HCT116 (cell line): ENCODE measurements at regions not wholly inside any gene's neighbourhood (a gene's known extent, or its start where the extent isn't known, plus 50 kb on each side); places are given as distances from the start of the nearest gene placed in this dataset.

Source experiments
- ATAC-seq: fragments of 200-7000 bp; cut with Tn5 transposase; 2 replicates; pipeline ENCODE4 v1.9.1; 2020; ENCODE audit warnings: mild to moderate bottlenecking, moderate library complexity
- BruUV-seq: library from RNA; stranded (reverse); fragments of 400-500 nt; replicated peaks from 2 replicates; lab custom pipeline; 2021; lab: Mats Ljungman, UMichigan
- CTCF ChIA-PET: fragments of 300-600 bp; sonication (Branson Sonifier 250); formaldehyde crosslinking; loops from one replicate; lab custom pipeline; 2021; ENCODE audit warnings: antibody characterized with exemption; lab: Charles Lee
- POLR2A ChIA-PET: fragments of 300-600, 350-600 bp; sonication (Branson Sonifier 250); formaldehyde crosslinking; loops from one replicate; lab custom pipeline; 2021; ENCODE audit warnings: antibody characterized with exemption; lab: Charles Lee
- RAD21 ChIA-PET, 2 experiments: fragments of 300-600 bp; sonication (Branson Sonifier 250); formaldehyde crosslinking; loops; one replicate each; lab custom pipeline; 2023; ENCODE audit warnings: low total read pairs in 2 of 2; ENCODE audit not compliant: uncharacterized antibody in 2 of 2, unreplicated experiment in 2 of 2, low non-redundant PET in 1 of 2; lab: Charles Lee
- DNase-seq: peaks from one replicate; pipeline ENCODE4 v3.0.0-alpha.2; 2010; ENCODE audit warnings: low read depth, low spot score
- H2AFZ ChIP-seq: fragments of 200-600 bp; shearing (Covaris generic), sonication (generic); 2 replicates; pipeline ENCODE4 v1.6.1; 2017; ENCODE audit warnings: low read depth, mixed run types, mixed read lengths, antibody characterized with exemption, low read length; ENCODE audit not compliant: poor library complexity, severe bottlenecking
- H3K27ac ChIP-seq: 2 replicates; pipeline ENCODE4 v1.5.1; 2012; ENCODE audit warnings: low read depth, low read length
- H3K27me3 ChIP-seq: fragments of 200-600 bp; sonication (generic); 2 replicates; pipeline ENCODE4 v1.6.1; 2016; ENCODE audit warnings: mixed run types, low read length, mixed read lengths; ENCODE audit not compliant: insufficient read depth
- H3K36me3 ChIP-seq, 2 experiments: fragments of 200-500 bp in 1 of 2; fragments of 200-600 bp in 1 of 2; sonication (Bioruptor generic) in 1 of 2; sonication (generic) in 1 of 2; 2 replicates each; pipeline versions ENCODE4 v1.5.1 to v1.6.1; 2014 to 2016; ENCODE audit warnings: low read length in 2 of 2, inconsistent platforms in 1 of 2, mixed read lengths in 1 of 2, mixed run types in 1 of 2; ENCODE audit not compliant: insufficient read depth in 2 of 2, control insufficient read depth in 1 of 2
- H3K4me1 ChIP-seq, 2 experiments: fragments of 200-600 bp in 1 of 2; sonication (generic) in 1 of 2; 2 replicates each; pipeline versions ENCODE4 v1.5.1 to v1.6.1; 2012 to 2017; ENCODE audit warnings: low read length in 2 of 2, inconsistent platforms in 1 of 2, mild to moderate bottlenecking in 1 of 2, mixed read lengths in 1 of 2, mixed run types in 1 of 2, moderate library complexity in 1 of 2; ENCODE audit not compliant: insufficient read depth in 2 of 2, control insufficient read depth in 1 of 2
- H3K4me2 ChIP-seq: fragments of 200-600 bp; sonication (generic); 2 replicates; pipeline ENCODE4 v1.6.1; 2017; ENCODE audit warnings: mixed run types, low read length, mixed read lengths
- H3K4me3 ChIP-seq, 2 experiments: fragments of 200-600 bp in 1 of 2; sonication (generic) in 1 of 2; replicated peaks in 1 of 2; 2 replicates each; pipeline ENCODE4 v1.5.1; 2011 to 2016; ENCODE audit warnings: low read length in 2 of 2, control low read depth in 1 of 2, low read depth in 1 of 2, mild to moderate bottlenecking in 1 of 2, mixed read lengths in 1 of 2, mixed run types in 1 of 2
- H3K79me2 ChIP-seq: fragments of 200-600 bp; sonication (generic); 2 replicates; pipeline ENCODE4 v1.6.1; 2017; ENCODE audit warnings: mild to moderate bottlenecking, mixed run types, low read length, moderate library complexity, mixed read lengths; ENCODE audit not compliant: insufficient read depth
- H3K9ac ChIP-seq: fragments of 200-600 bp; sonication (generic); 2 replicates; pipeline ENCODE4 v1.6.1; 2016; ENCODE audit warnings: low read length, mixed read lengths
- H3K9me2 ChIP-seq: fragments of 200-600 bp; sonication (generic), shearing (Covaris generic); 2 replicates; pipeline ENCODE4 v1.6.1; 2017; ENCODE audit warnings: mixed run types, mild to moderate bottlenecking, moderate library complexity; ENCODE audit not compliant: insufficient read depth
- H3K9me3 ChIP-seq, 2 experiments: fragments of 200-500 bp in 1 of 2; fragments of 200-600 bp in 1 of 2; sonication (Bioruptor generic) in 1 of 2; sonication (generic) in 1 of 2; 2 replicates each; pipeline ENCODE4 v1.6.1; 2014 to 2017; ENCODE audit warnings: low read length in 2 of 2, mixed read lengths in 2 of 2, inconsistent platforms in 1 of 2, low read depth in 1 of 2, mild to moderate bottlenecking in 1 of 2, mixed run types in 1 of 2, moderate library complexity in 1 of 2; ENCODE audit not compliant: control insufficient read depth in 1 of 2, insufficient read depth in 1 of 2
- H4K20me1 ChIP-seq: fragments of 200-600 bp; sonication (generic), shearing (Covaris generic); 2 replicates; pipeline ENCODE4 v1.6.1; 2017; ENCODE audit warnings: mixed run types, mild to moderate bottlenecking, moderate library complexity; ENCODE audit not compliant: insufficient read depth
- EGR1 ChIP-seq: IDR thresholded peaks from 2 replicates; pipeline ENCODE4 v1.6.1; 2012; ENCODE audit warnings: low read depth
- ELF1 ChIP-seq: IDR thresholded peaks from 2 replicates; pipeline ENCODE4 v1.6.1; 2012; ENCODE audit warnings: low read depth, borderline replicate concordance
- EZH2 ChIP-seq: fragments of 200-600 bp; sonication (generic); IDR thresholded peaks from 2 replicates; pipeline ENCODE4 v1.6.1; 2017; ENCODE audit warnings: antibody characterized with exemption, mixed run types
- EZH2phosphoT487 ChIP-seq: fragments of 200-600 bp; IDR thresholded peaks from 2 replicates; pipeline ENCODE4 v1.6.1; 2018; ENCODE audit warnings: antibody characterized with exemption, borderline replicate concordance
- JUND ChIP-seq: IDR thresholded peaks from 2 replicates; pipeline ENCODE4 v1.6.1; 2012
- POLR2A ChIP-seq: IDR thresholded peaks from 2 replicates; pipeline ENCODE4 v1.7.0; 2011; ENCODE audit warnings: borderline replicate concordance; ENCODE audit not compliant: insufficient read depth, insufficient read length; ENCODE audit errors: extremely low read depth
- POLR2AphosphoS5 ChIP-seq: IDR thresholded peaks from 2 replicates; pipeline ENCODE4 v1.6.1; 2011; ENCODE audit warnings: mild to moderate bottlenecking, low read depth, low read length, moderate library complexity
- RAD21 ChIP-seq: IDR thresholded peaks from 2 replicates; pipeline ENCODE4 v1.6.1; 2012; ENCODE audit warnings: low read depth, mild to moderate bottlenecking
- SIN3A ChIP-seq: IDR thresholded peaks from 2 replicates; pipeline ENCODE4 v1.6.1; 2012; ENCODE audit warnings: low read depth
- SP1 ChIP-seq: IDR thresholded peaks from 2 replicates; pipeline ENCODE4 v1.6.1; 2012; ENCODE audit warnings: low read depth
- SRF ChIP-seq: IDR thresholded peaks from 2 replicates; pipeline ENCODE4 v1.6.1; 2012; ENCODE audit warnings: low read depth
- TCF7L2 ChIP-seq: IDR thresholded peaks from 2 replicates; pipeline ENCODE4 v1.7.0; 2011; ENCODE audit warnings: borderline replicate concordance, inconsistent platforms; ENCODE audit not compliant: insufficient read depth, insufficient read length; ENCODE audit errors: extremely low read depth
- YY1 ChIP-seq: IDR thresholded peaks from 2 replicates; pipeline ENCODE4 v1.6.1; 2011; ENCODE audit warnings: low read length, low read depth, moderate library complexity, mild to moderate bottlenecking; ENCODE audit not compliant: insufficient replicate concordance; ENCODE audit errors: extremely low read depth
- ZNF274 ChIP-seq: fragments of 200-500 bp; sonication (Bioruptor generic); IDR thresholded peaks from 2 replicates; pipeline ENCODE4 v1.6.1; 2014; ENCODE audit warnings: mild to moderate bottlenecking, low read depth, low read length, inconsistent platforms
- intact Hi-C: fragments of 100-400 bp; cut with micrococcal nuclease; formaldehyde crosslinking; loops from 2 replicates; pipeline ENCODE4 v1.10.0; 2022
- TF ChIP-seq, protein P1 (sequence below): IDR thresholded peaks from 2 replicates; pipeline ENCODE4 v1.6.1; 2012
- TF ChIP-seq, protein P2 (sequence below): IDR thresholded peaks from 2 replicates; pipeline ENCODE4 v1.6.1; 2011; ENCODE audit warnings: mild to moderate bottlenecking, low read length, moderate library complexity; ENCODE audit not compliant: insufficient replicate concordance; ENCODE audit errors: extremely low read depth
- TF ChIP-seq, protein P3 (sequence below), 3 experiments: fragments of 200-600 bp in 1 of 3; sonication (generic) in 1 of 3; IDR thresholded peaks in 2 of 3; conservative IDR thresholded peaks in 1 of 3; 2 replicates each; pipeline ENCODE4 v1.5.1; 2012 to 2017; ENCODE audit warnings: low read depth in 2 of 3, low read length in 2 of 3, antibody characterized with exemption in 1 of 3, borderline replicate concordance in 1 of 3, control low read depth in 1 of 3, mild to moderate bottlenecking in 1 of 3, mixed read lengths in 1 of 3, mixed run types in 1 of 3, moderate library complexity in 1 of 3; ENCODE audit not compliant: insufficient read depth in 1 of 3
- TF ChIP-seq, protein P4 (sequence below): IDR thresholded peaks from 2 replicates; pipeline ENCODE4 v1.6.1; 2012

DNA sequence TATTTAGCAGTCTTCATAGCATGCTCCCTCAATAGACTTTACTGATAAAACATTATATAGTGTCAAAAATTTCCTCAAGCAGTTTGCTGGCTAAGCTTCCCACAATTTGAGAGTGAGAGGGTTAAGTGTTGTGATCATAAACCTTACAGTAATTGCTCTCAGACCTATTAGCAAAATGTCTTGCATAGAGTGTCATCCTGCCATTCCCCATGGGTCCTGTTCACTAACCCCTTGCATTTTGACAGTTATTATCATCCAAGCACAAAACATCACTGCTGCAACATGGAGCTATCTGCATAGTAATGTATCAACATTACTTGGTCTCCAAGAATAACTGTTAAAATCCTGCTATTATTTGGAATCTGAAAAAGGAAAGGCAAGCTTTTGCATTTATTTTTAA is 196.1 kb upstream of the GK2 start:
- CTCF ChIA-PET: no interaction called here
- no peak for DNase-seq

DNA sequence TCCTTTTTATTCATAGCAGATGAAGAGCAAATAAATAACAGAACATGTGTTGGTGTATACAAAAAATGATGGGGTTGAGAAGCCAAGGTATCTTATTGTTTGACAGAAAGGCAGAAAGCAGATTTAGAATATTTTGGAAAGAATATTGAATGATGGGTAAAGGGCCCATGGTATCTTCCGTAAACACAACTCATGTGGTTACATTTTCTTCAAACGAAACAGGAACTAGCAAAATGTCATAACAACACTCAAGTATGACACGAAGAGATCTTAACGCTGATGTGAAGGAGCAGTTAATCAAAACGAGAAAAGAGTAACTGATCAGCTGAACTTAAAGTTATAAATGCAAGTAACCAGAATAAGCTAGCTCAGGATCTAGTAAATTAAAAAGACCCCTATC is 195.7 kb upstream of the GK2 start:
- no peak overlapping the region for H3K4me3 ChIP-seq
- intact Hi-C loops: no loop called here
- no peaks in the 10 kb centered on the region for H4K20me1 ChIP-seq
- CTCF ChIA-PET: no interaction called here
- no peak overlapping the region for H2AFZ ChIP-seq
- H3K79me2 ChIP-seq: no peaks in the 10 kb centered on the region
- H3K27me3 ChIP-seq: peaks cover 13% of the 10 kb centered on the region; the same call in 1 of the 2 replicates
- RAD21 ChIA-PET: no interaction called here
- TF ChIP-seq, protein P1, sequence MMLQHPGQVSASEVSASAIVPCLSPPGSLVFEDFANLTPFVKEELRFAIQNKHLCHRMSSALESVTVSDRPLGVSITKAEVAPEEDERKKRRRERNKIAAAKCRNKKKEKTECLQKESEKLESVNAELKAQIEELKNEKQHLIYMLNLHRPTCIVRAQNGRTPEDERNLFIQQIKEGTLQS: no peak
- no peak for TF ChIP-seq YY1
- TF ChIP-seq POLR2AphosphoS5: no peak
- TF ChIP-seq EZH2: no peak
- TF ChIP-seq, protein P2, sequence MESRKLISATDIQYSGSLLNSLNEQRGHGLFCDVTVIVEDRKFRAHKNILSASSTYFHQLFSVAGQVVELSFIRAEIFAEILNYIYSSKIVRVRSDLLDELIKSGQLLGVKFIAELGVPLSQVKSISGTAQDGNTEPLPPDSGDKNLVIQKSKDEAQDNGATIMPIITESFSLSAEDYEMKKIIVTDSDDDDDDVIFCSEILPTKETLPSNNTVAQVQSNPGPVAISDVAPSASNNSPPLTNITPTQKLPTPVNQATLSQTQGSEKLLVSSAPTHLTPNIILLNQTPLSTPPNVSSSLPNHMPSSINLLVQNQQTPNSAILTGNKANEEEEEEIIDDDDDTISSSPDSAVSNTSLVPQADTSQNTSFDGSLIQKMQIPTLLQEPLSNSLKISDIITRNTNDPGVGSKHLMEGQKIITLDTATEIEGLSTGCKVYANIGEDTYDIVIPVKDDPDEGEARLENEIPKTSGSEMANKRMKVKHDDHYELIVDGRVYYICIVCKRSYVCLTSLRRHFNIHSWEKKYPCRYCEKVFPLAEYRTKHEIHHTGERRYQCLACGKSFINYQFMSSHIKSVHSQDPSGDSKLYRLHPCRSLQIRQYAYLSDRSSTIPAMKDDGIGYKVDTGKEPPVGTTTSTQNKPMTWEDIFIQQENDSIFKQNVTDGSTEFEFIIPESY: no peak
- no peak for TF ChIP-seq TCF7L2
- TF ChIP-seq, protein P3, sequence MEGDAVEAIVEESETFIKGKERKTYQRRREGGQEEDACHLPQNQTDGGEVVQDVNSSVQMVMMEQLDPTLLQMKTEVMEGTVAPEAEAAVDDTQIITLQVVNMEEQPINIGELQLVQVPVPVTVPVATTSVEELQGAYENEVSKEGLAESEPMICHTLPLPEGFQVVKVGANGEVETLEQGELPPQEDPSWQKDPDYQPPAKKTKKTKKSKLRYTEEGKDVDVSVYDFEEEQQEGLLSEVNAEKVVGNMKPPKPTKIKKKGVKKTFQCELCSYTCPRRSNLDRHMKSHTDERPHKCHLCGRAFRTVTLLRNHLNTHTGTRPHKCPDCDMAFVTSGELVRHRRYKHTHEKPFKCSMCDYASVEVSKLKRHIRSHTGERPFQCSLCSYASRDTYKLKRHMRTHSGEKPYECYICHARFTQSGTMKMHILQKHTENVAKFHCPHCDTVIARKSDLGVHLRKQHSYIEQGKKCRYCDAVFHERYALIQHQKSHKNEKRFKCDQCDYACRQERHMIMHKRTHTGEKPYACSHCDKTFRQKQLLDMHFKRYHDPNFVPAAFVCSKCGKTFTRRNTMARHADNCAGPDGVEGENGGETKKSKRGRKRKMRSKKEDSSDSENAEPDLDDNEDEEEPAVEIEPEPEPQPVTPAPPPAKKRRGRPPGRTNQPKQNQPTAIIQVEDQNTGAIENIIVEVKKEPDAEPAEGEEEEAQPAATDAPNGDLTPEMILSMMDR (IDR thresholded peaks at IDR 0.05 in 2 of 3, conservative IDR thresholded peaks at IDR 0.05 in 1 of 3; ENCODE audit: borderline replicate concordance in 1 of 3, insufficient read depth in 1 of 3, low read depth in 2 of 3, low read length in 2 of 3): no peak
- no peak for TF ChIP-seq RAD21
- TF ChIP-seq, protein P4, sequence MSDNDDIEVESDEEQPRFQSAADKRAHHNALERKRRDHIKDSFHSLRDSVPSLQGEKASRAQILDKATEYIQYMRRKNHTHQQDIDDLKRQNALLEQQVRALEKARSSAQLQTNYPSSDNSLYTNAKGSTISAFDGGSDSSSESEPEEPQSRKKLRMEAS: no peak
- no peaks in the 10 kb centered on the region for H3K4me1 ChIP-seq
- H3K9ac ChIP-seq: no peak overlapping the region
- no peaks in the 10 kb centered on the region for H3K9me3 ChIP-seq
- H3K36me3 ChIP-seq: no peaks in the 10 kb centered on the region
- H3K9me2 ChIP-seq: no peaks in the 10 kb centered on the region
- no peak overlapping the region for H3K4me2 ChIP-seq
- DNase-seq (no peak), ATAC-seq (no peak)
- no peak overlapping the region for H3K27ac ChIP-seq
- BruUV-seq: no TSS peak
- POLR2A ChIA-PET: no interaction called here

More for the DNA sequence above, 196.1 kb upstream of the GK2 start:
- no peaks in the 10 kb centered on the region for H3K4me1 ChIP-seq
- ChIA-PET RAD21 (no interaction called here), POLR2A (no interaction called here)
- H3K9ac ChIP-seq: no peak overlapping the region
- no peak for ATAC-seq
- no peak overlapping the region for H3K27ac ChIP-seq
- no peaks in the 10 kb centered on the region for H3K9me3 ChIP-seq
- H3K79me2 ChIP-seq: no peaks in the 10 kb centered on the region
- no peaks in the 10 kb centered on the region for H3K9me2 ChIP-seq
- no peaks in the 10 kb centered on the region for H4K20me1 ChIP-seq
- BruUV-seq: no TSS peak
- no peak overlapping the region for H3K4me2 ChIP-seq
- TF ChIP-seq JUND (no peak), SP1 (no peak), ELF1 (no peak), TCF7L2 (no peak), POLR2AphosphoS5 (no peak), SRF (no peak), ZNF274 (no peak), YY1 (no peak), SIN3A (no peak), POLR2A (no peak), EZH2phosphoT487 (no peak), EGR1 (no peak)
- TF ChIP-seq, protein P1: no peak
- no peak overlapping the region for H3K4me3 ChIP-seq
- H3K36me3 ChIP-seq: no peaks in the 10 kb centered on the region
- no peak overlapping the region for H2AFZ ChIP-seq
- peaks cover 13% of the 10 kb centered on the region; the same call in 1 of the 2 replicates for H3K27me3 ChIP-seq
- intact Hi-C loops: no loop called here
